ENCODE measurements at regions not wholly inside any gene's neighbourhood (a gene's known extent, or its start where the extent isn't known, plus 50 kb on each side); places are given as distances from the start of the nearest gene placed in this dataset.

- no peak overlapping the region for H4K5ac ChIP-seq (ENCODE audit: insufficient read length, low read depth, low read length)
- no peaks in the 10 kb centered on the region for H3K23me2 ChIP-seq (ENCODE audit: low read depth, low read length)
- H2BK12ac ChIP-seq (ENCODE audit: low read depth, low read length) = no peak overlapping the region
- H4K8ac ChIP-seq (ENCODE audit: extremely low read depth, insufficient read depth, low read length) = no peak overlapping the region
- no peaks in the 10 kb centered on the region for H4K20me1 ChIP-seq (replicated peaks in 1 of 2; ENCODE audit: control insufficient read depth in 1 of 2, insufficient read depth in 2 of 2, low read length in 2 of 2)
- no peak overlapping the region for H3K4me3 ChIP-seq (ENCODE audit: extremely low read depth in 1 of 4, insufficient read depth in 2 of 4, low read depth in 3 of 4, low read length in 4 of 4)
- DNase-seq (ENCODE audit: low read depth in 1 of 2, low spot score in 2 of 2) = no peak
- no peak overlapping the region for H2BK15ac ChIP-seq (ENCODE audit: low read length)
- FAIRE-seq = no peak
- H3K4ac ChIP-seq (replicated peaks; ENCODE audit: insufficient read length, low read depth, low read length) = no peak overlapping the region
- no peak overlapping the region for H3K18ac ChIP-seq (ENCODE audit: extremely low read depth, low read length)
- no peak overlapping the region for H4K91ac ChIP-seq (replicated peaks; ENCODE audit: insufficient read length, low read length)
- no peaks in the 10 kb centered on the region for H3K79me2 ChIP-seq (ENCODE audit: control insufficient read depth in 1 of 2, insufficient read depth in 2 of 2, low read length in 2 of 2)
- no peak overlapping the region for H3K23ac ChIP-seq (ENCODE audit: insufficient read length)
- no peak overlapping the region for H2AK5ac ChIP-seq (ENCODE audit: low read depth, low read length)
- no peak overlapping the region for H2BK5ac ChIP-seq (ENCODE audit: low read depth, low read length)
- no peak overlapping the region for H2BK20ac ChIP-seq (ENCODE audit: low read length)
- no peak overlapping the region for H2BK120ac ChIP-seq (replicated peaks; ENCODE audit: low read depth, low read length)
- WGBS, 2 experiments (ENCODE audit: extremely low coverage in 1 of 2, insufficient coverage in 1 of 2, insufficient read length in 1 of 2, insufficient replicate concordance in 2 of 2, low coverage in 1 of 2, low lambda C conversion rate in 2 of 2, missing lambda C conversion rate in 1 of 2) = 88% methylated on average over 9 of the region's 9 CpGs; no CpG with 5 or more reads in 1 of the 2 experiments
- no peak overlapping the region for H2AFZ ChIP-seq (ENCODE audit: low read length)
- H3K4me1 ChIP-seq (replicated peaks in 1 of 4; ENCODE audit: control insufficient read depth in 3 of 4, insufficient read depth in 4 of 4, low read length in 3 of 4) = no peaks in the 10 kb centered on the region
- H3K4me2 ChIP-seq (ENCODE audit: insufficient read depth in 1 of 2, low read depth in 2 of 2, low read length in 2 of 2) = no peak overlapping the region
- POLR2A ChIA-PET (ENCODE audit: partially characterized antibody) = no interaction called here
- H3K36me3 ChIP-seq (ENCODE audit: control insufficient read depth in 2 of 4, insufficient read depth in 4 of 4, low read length in 3 of 4) = no peaks in the 10 kb centered on the region
- no peak overlapping the region for H3K27ac ChIP-seq (ENCODE audit: low read depth, low read length)
- no peaks in the 10 kb centered on the region for H3K79me1 ChIP-seq (ENCODE audit: low read depth, low read length)
- H3K14ac ChIP-seq (ENCODE audit: insufficient read length) = no peak overlapping the region
- no peaks in the 10 kb centered on the region for H3K9me3 ChIP-seq (ENCODE audit: insufficient read depth in 2 of 2, low read depth in 1 of 2, low read length in 1 of 2)
- H3K56ac ChIP-seq (replicated peaks; ENCODE audit: insufficient read length, low read depth, low read length) = no peak overlapping the region
- CTCF ChIA-PET (ENCODE audit: partially characterized antibody) = interaction anchor here (0.6 to 1.4 kb wide), 4 partner anchors 25 to 624 kb away, joined by 3 to 4 read pairs (median 4); no protein-coding TSS in a partner anchor
- H3K27me3 ChIP-seq (replicated peaks in 1 of 4; ENCODE audit: control insufficient read depth in 3 of 4, extremely low read depth in 1 of 4, insufficient read depth in 3 of 4, low read length in 3 of 4) = no peaks in the 10 kb centered on the region
- H3K9ac ChIP-seq (replicated peaks in 1 of 4; ENCODE audit: extremely low read depth in 1 of 4, low read depth in 3 of 4, low read length in 3 of 4) = no peak overlapping the region
- no peak for TF ChIP-seq SIN3A (conservative IDR thresholded peaks at IDR 0.05 in 1 of 2, IDR thresholded peaks at IDR 0.05 in 1 of 2; ENCODE audit: low read depth in 1 of 2, low read length in 2 of 2)
- TF ChIP-seq ZNF274 (IDR thresholded peaks at IDR 0.05; ENCODE audit: borderline replicate concordance, extremely low read depth, low read length) = no peak
- TF ChIP-seq EZH2 (IDR thresholded peaks at IDR 0.05; ENCODE audit: low read depth, low read length, severe bottlenecking) = no peak
Observed at GRCh38 chr12:25041006-25041741, 92.3 kb upstream of the BCAT1 start.
